ENCODE measurements at regions not wholly inside any gene's neighbourhood (a gene's known extent, or its start where the extent isn't known, plus 50 kb on each side); places are given as distances from the start of the nearest gene placed in this dataset.
"Not testable (repeated sequence)": the region's sequence is repeated elsewhere in the genome, so short reads cannot be mapped to it uniquely, and the experiment has no call there.

DNA sequence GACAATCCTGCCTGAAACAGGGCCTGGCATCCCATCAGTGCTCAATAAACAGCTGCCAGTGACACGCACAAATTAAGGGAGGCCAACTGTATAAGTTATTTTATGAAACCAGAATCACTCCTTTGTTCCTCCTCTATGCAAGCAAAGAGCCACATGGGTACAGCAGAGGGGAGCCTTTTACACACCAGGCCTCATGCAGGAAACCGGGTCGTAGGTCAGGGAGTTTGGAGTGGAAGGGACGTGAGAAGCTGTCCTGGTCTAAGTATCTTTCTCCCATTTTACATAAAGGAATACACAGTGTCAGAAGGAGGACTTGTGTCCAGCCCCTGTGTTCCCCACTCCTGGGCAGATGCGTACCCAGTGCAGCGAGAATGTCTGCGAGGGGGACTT is 232.1 kb downstream of the POTEG start:
- TF ChIP-seq EZH2 (IDR thresholded peaks at IDR 0.05; ENCODE audit: low read depth, low read length, severe bottlenecking); TAF1 (IDR thresholded peaks at IDR 0.05; ENCODE audit: low read depth, low read length); POLR2A (IDR thresholded peaks at IDR 0.05; ENCODE audit: control extremely low read depth in 1 of 2, low read depth in 2 of 2, low read length in 2 of 2); POLR2AphosphoS5 (IDR thresholded peaks at IDR 0.05; ENCODE audit: low read depth, low read length); FOSL1 (IDR thresholded peaks at IDR 0.05; ENCODE audit: insufficient read depth, low read depth, low read length); CTBP2 (IDR thresholded peaks at IDR 0.05; ENCODE audit: borderline replicate concordance, insufficient read depth, insufficient read length, low read length): not testable (repeated sequence)
- TF ChIP-seq, protein P1, sequence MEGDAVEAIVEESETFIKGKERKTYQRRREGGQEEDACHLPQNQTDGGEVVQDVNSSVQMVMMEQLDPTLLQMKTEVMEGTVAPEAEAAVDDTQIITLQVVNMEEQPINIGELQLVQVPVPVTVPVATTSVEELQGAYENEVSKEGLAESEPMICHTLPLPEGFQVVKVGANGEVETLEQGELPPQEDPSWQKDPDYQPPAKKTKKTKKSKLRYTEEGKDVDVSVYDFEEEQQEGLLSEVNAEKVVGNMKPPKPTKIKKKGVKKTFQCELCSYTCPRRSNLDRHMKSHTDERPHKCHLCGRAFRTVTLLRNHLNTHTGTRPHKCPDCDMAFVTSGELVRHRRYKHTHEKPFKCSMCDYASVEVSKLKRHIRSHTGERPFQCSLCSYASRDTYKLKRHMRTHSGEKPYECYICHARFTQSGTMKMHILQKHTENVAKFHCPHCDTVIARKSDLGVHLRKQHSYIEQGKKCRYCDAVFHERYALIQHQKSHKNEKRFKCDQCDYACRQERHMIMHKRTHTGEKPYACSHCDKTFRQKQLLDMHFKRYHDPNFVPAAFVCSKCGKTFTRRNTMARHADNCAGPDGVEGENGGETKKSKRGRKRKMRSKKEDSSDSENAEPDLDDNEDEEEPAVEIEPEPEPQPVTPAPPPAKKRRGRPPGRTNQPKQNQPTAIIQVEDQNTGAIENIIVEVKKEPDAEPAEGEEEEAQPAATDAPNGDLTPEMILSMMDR (IDR thresholded peaks at IDR 0.05; ENCODE audit: control extremely low read depth in 1 of 3, insufficient read depth in 1 of 3, low read depth in 1 of 3, low read length in 3 of 3) = not testable (repeated sequence)
- TF ChIP-seq, protein P2, sequence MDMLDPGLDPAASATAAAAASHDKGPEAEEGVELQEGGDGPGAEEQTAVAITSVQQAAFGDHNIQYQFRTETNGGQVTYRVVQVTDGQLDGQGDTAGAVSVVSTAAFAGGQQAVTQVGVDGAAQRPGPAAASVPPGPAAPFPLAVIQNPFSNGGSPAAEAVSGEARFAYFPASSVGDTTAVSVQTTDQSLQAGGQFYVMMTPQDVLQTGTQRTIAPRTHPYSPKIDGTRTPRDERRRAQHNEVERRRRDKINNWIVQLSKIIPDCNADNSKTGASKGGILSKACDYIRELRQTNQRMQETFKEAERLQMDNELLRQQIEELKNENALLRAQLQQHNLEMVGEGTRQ (IDR thresholded peaks at IDR 0.05; ENCODE audit: low read length) = not testable (repeated sequence)
- TF ChIP-seq, protein P3, sequence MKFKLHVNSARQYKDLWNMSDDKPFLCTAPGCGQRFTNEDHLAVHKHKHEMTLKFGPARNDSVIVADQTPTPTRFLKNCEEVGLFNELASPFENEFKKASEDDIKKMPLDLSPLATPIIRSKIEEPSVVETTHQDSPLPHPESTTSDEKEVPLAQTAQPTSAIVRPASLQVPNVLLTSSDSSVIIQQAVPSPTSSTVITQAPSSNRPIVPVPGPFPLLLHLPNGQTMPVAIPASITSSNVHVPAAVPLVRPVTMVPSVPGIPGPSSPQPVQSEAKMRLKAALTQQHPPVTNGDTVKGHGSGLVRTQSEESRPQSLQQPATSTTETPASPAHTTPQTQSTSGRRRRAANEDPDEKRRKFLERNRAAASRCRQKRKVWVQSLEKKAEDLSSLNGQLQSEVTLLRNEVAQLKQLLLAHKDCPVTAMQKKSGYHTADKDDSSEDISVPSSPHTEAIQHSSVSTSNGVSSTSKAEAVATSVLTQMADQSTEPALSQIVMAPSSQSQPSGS (IDR thresholded peaks at IDR 0.05; ENCODE audit: low read length) = not testable (repeated sequence)
